Pancreas (tissue), 10 donors: ENCODE measurements at regions not wholly inside any gene's neighbourhood (a gene's known extent, or its start where the extent isn't known, plus 50 kb on each side); places are given as distances from the start of the nearest gene placed in this dataset.

Experiments
- ATAC-seq, 4 donors: fragments of 200-7000 bp; cut with Tn5 transposase; one replicate each; pipeline versions ENCODE4 v1.8.0 to v1.9.1; 2020; ENCODE audit warnings: mild to moderate bottlenecking in 4 of 4, moderate library complexity in 4 of 4
- DNase-seq, 6 donors: peaks; one replicate each; pipeline ENCODE4 v3.0.0-alpha.2; 2020
- FAIRE-seq: peaks from 2 replicates; lab custom pipeline; 2012; peaks lifted over from hg19 to GRCh38; lab: Jason Lieb, UNC
- H3K27ac ChIP-seq, 4 donors: fragments of 200-600 bp; sonication (generic); 1 replicate in 3 of 4; 2 replicates in 1 of 4; pipeline versions ENCODE4 v1.5.0 to v1.8.0; 2020
- H3K27me3 ChIP-seq, 4 donors: fragments of 200-600 bp; one replicate each; pipeline ENCODE4 v1.8.0; 2021
- H3K36me3 ChIP-seq, 3 donors: fragments of 200-600 bp; sonication (generic) in 1 of 3; one replicate each; pipeline versions ENCODE4 v1.5.0 to v1.8.0; 2020 to 2021
- H3K4me1 ChIP-seq, 3 donors: fragments of 200-600 bp; one replicate each; pipeline ENCODE4 v1.8.0; 2021
- H3K4me3 ChIP-seq, 4 donors: fragments of 200-600 bp; sonication (generic) in 2 of 4; one replicate each; pipeline versions ENCODE4 v1.5.0 to v1.8.0; 2020 to 2021
- H3K9me3 ChIP-seq, 4 donors: fragments of 200-600 bp; one replicate each; pipeline ENCODE4 v1.8.0; 2021
- WGBS, 2 donors: extraction: QIAGEN DNeasy Blood & Tissue Kit; methylation state at CpG; one replicate each; pipeline ENCODE4 v1.1.7; 2013; 5-methylcytosine and 5-hydroxymethylcytosine counted together
- intact Hi-C, 3 donors: fragments of 100-400 bp; cut with DNase I; formaldehyde crosslinking; loops; one replicate each; pipeline versions ENCODE4 v1.11.1 to v1.14.2; 2022
- TF ChIP-seq, protein P1 (sequence below), 4 donors: fragments of 200-600 bp; sonication (generic) in 3 of 4; IDR thresholded peaks; one replicate each; pipeline versions ENCODE4 v1.5.0 to v1.8.0; 2021; ENCODE audit warnings: antibody characterized with exemption in 4 of 4
- donor health status: healthy with polysubstance abuse.
- donor health status: DM: no; HTN: no; CAD: no; lungs with moderate emphysema.
- donor health status: DM: no; HTN: no; CAD: no.
- donor health status: control.
- donor health status: control.
- donor health status: Bipolar disorder and iron deficiency.
- donor health status: DM: yes; HTN: yes; CAD: no.
- donor health status: DM: no; HTN: no; CAD: no.
- donor health status: DM: no; HTN: no; CAD: no.
- donor health status: DM: yes; HTN: yes; CAD: no.

DNA sequence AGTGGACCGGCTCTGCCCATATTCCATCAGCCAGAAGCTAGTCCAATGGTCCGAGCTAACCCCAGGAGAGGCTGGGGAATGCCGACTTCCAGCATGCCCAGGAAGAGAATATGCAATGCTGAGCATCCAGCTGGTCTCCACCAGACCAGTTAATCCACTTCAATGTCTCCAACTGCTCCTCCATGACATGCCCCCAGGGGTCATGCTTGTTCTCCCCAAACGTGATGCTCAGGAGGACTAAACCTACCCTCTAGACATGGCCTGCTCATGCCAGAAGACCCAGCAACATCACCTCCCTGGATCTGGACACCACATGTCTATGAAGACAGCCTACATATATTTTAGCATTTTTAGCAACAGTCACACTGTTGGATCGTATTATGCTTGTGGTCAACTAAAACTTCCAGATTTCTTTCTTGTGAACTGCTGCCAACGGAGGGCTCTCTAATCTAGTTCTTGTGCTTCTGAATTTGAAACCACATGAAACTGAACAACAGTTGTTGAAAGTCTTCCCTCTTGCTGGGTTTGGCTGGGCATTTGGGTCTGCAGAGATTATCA, 245.1 kb downstream of the SOX9 start:
- DNase-seq: peak in 1 of 6 donors; percentile 16
- H3K27ac ChIP-seq: no peak overlapping the region
- no peaks in the 10 kb centered on the region for H3K4me1 ChIP-seq
- H3K4me3 ChIP-seq: no peak overlapping the region
- H3K9me3 ChIP-seq: no peaks in the 10 kb centered on the region
- FAIRE-seq: no peak
- WGBS, 2 donors: 80% methylated on average over 6 of the region's 6 CpGs
- H3K27me3 ChIP-seq: no peaks in the 10 kb centered on the region
- ATAC-seq: no peak
- intact Hi-C loops: no loop called here
- TF ChIP-seq, protein P1, sequence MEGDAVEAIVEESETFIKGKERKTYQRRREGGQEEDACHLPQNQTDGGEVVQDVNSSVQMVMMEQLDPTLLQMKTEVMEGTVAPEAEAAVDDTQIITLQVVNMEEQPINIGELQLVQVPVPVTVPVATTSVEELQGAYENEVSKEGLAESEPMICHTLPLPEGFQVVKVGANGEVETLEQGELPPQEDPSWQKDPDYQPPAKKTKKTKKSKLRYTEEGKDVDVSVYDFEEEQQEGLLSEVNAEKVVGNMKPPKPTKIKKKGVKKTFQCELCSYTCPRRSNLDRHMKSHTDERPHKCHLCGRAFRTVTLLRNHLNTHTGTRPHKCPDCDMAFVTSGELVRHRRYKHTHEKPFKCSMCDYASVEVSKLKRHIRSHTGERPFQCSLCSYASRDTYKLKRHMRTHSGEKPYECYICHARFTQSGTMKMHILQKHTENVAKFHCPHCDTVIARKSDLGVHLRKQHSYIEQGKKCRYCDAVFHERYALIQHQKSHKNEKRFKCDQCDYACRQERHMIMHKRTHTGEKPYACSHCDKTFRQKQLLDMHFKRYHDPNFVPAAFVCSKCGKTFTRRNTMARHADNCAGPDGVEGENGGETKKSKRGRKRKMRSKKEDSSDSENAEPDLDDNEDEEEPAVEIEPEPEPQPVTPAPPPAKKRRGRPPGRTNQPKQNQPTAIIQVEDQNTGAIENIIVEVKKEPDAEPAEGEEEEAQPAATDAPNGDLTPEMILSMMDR (IDR thresholded peaks at IDR 0.05): no peak
- H3K36me3 ChIP-seq: no peaks in the 10 kb centered on the region

GRCh38 chr17:72366626-72367025, 245.8 kb downstream of the SOX9 start:
- intact Hi-C loops: no loop called here
- Histone ChIP-seq H3K27ac (no peak overlapping the region), H3K36me3 (no peaks in the 10 kb centered on the region), H3K27me3 (no peaks in the 10 kb centered on the region), H3K9me3 (no peaks in the 10 kb centered on the region), H3K4me1 (no peaks in the 10 kb centered on the region), H3K4me3 (no peak overlapping the region)
- ATAC-seq: no peak
- TF ChIP-seq, protein P1 (IDR thresholded peaks at IDR 0.05): no peak
- WGBS, 2 donors: 76 to 80% methylated on average over 2 of the region's 2 CpGs
- DNase-seq: peak in 1 of 6 donors; percentile 2
- no peak for FAIRE-seq

DNA sequence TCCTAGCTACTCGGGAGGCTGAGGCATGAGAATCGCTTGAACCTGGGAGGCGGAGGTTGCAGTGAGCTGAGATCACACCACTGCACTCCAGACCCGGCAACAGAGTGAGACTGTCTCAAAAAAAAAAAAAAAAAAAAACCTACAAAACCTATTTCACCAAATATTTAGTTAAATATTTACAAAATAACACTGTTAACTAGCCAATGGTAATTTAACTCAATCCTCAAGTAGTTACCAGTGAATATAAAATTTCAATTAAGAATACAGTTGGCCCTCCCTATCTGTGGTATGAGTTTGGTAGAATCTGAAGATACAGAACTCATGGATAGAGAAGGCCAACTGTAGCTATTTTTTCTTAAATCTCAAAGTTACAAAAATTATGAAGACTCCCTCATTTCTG, 247.4 kb downstream of the SOX9 start:
- 74 to 98% methylated on average over 4 of the region's 4 CpGs for WGBS, 2 donors
- intact Hi-C loops: no loop called here
- Histone ChIP-seq H3K9me3 (no peaks in the 10 kb centered on the region), H3K36me3 (no peaks in the 10 kb centered on the region), H3K4me3 (no peak overlapping the region), H3K27me3 (no peaks in the 10 kb centered on the region), H3K4me1 (no peaks in the 10 kb centered on the region), H3K27ac (no peak overlapping the region)
- DNase-seq (no peak), FAIRE-seq (no peak), ATAC-seq (no peak)
- TF ChIP-seq, protein P1 (IDR thresholded peaks at IDR 0.05): no peak

GRCh38 chr17:72369366-72369765, 248.5 kb downstream of the SOX9 start:
- Histone ChIP-seq H3K27ac (no peak overlapping the region), H3K27me3 (no peaks in the 10 kb centered on the region), H3K4me3 (no peak overlapping the region), H3K9me3 (no peaks in the 10 kb centered on the region), H3K4me1 (no peaks in the 10 kb centered on the region), H3K36me3 (no peaks in the 10 kb centered on the region)
- ATAC-seq (no peak), FAIRE-seq (no peak), DNase-seq (peak in 1 of 6 donors; percentile 9)
- WGBS, 2 donors: 97% methylated on average over 7 of the region's 7 CpGs
- intact Hi-C loops: no loop called here
- TF ChIP-seq, protein P1 (IDR thresholded peaks at IDR 0.05): no peak

DNA sequence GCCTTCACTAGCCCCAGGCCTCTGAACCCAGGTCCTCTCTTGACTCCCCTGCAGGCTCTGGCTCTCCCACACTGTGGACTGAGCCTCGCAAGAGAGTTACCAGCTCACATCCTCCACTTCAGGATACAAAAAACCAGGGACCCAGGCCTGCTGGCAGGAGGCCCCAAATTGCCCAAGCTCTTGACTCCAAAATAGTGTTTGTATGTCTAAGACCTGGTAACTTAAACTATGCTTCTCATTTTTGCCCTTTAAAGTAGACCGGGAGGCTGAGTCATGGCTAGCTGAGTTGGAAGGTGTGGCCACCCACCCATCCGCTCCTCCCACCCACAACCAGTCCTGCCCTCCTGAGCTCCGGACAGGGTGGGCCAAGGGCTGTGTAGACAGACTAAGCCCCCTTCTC, 250.0 kb downstream of the SOX9 start:
- DNase-seq: no peak

More for the DNA sequence above, 250.0 kb downstream of the SOX9 start:
- Histone ChIP-seq H3K9me3 (no peaks in the 10 kb centered on the region), H3K27ac (no peak overlapping the region), H3K27me3 (no peaks in the 10 kb centered on the region), H3K4me1 (no peaks in the 10 kb centered on the region), H3K36me3 (no peaks in the 10 kb centered on the region), H3K4me3 (no peak overlapping the region)
- FAIRE-seq (no peak), ATAC-seq (peak in 1 of 4 donors; percentile 23)
- intact Hi-C loops: no loop called here
- TF ChIP-seq, protein P1 (IDR thresholded peaks at IDR 0.05): no peak
- 92 to 95% methylated on average over 4 of the region's 4 CpGs for WGBS, 2 donors
